Liver (tissue), 8 donors: ENCODE measurements at regions not wholly inside any gene's neighbourhood (a gene's known extent, or its start where the extent isn't known, plus 50 kb on each side); places are given as distances from the start of the nearest gene placed in this dataset.
"Not testable (repeated sequence)": the region's sequence is repeated elsewhere in the genome, so short reads cannot be mapped to it uniquely, and the experiment has no call there.

Experiments
- DNase-seq: peaks from one replicate; pipeline ENCODE4 v3.0.0-alpha.2; 2017; ENCODE audit warnings: low spot score
- H3K27ac ChIP-seq, 2 donors: one replicate each; pipeline ENCODE4 v1.7.0; 2013; ENCODE audit warnings: inconsistent platforms in 2 of 2, low read length in 2 of 2, control low read depth in 1 of 2, low read depth in 1 of 2, mild to moderate bottlenecking in 1 of 2
- H3K27me3 ChIP-seq, 4 donors: one replicate each; pipeline versions ENCODE4 v1.6.1 to v1.7.0; 2013; ENCODE audit warnings: low read length in 3 of 4, inconsistent platforms in 1 of 4, mild to moderate bottlenecking in 1 of 4, moderate library complexity in 1 of 4; ENCODE audit not compliant: control insufficient read depth in 4 of 4, insufficient read depth in 4 of 4
- H3K36me3 ChIP-seq, 4 donors: one replicate each; pipeline versions ENCODE4 v1.6.1 to v1.7.0; 2013; ENCODE audit warnings: low read length in 3 of 4, mild to moderate bottlenecking in 3 of 4, low read depth in 1 of 4, moderate library complexity in 1 of 4; ENCODE audit not compliant: control insufficient read depth in 4 of 4, insufficient read depth in 3 of 4
- H3K4me1 ChIP-seq, 4 donors: one replicate each; pipeline versions ENCODE4 v1.6.1 to v1.7.0; 2013; ENCODE audit warnings: low read length in 3 of 4, mild to moderate bottlenecking in 3 of 4, moderate library complexity in 1 of 4; ENCODE audit not compliant: control insufficient read depth in 4 of 4, insufficient read depth in 4 of 4
- H3K4me3 ChIP-seq, 3 donors: one replicate each; pipeline versions ENCODE4 v1.6.1 to v1.7.0; 2013; ENCODE audit warnings: low read length in 3 of 3, control low read depth in 1 of 3, low read depth in 1 of 3, mild to moderate bottlenecking in 1 of 3
- H3K9ac ChIP-seq, 2 donors: one replicate each; pipeline ENCODE4 v1.7.0; 2013; ENCODE audit warnings: low read length in 2 of 2, mild to moderate bottlenecking in 2 of 2, moderate library complexity in 2 of 2, control low read depth in 1 of 2, low read depth in 1 of 2
- H3K9me3 ChIP-seq, 4 donors: one replicate each; pipeline versions ENCODE4 v1.6.1 to v1.7.0; 2013; ENCODE audit warnings: low read length in 3 of 4; ENCODE audit not compliant: control insufficient read depth in 4 of 4
- EGR1 ChIP-seq, 2 donors: IDR thresholded peaks; 2 replicates each; pipeline ENCODE4 v1.6.1; 2016 to 2018; ENCODE audit warnings: antibody characterized with exemption in 2 of 2, low read depth in 2 of 2
- FOXA1 ChIP-seq: IDR thresholded peaks from 2 replicates; pipeline ENCODE4 v1.6.1; 2016; ENCODE audit warnings: antibody characterized with exemption
- FOXA2 ChIP-seq: IDR thresholded peaks from 2 replicates; pipeline ENCODE4 v1.6.1; 2016; ENCODE audit warnings: antibody characterized with exemption
- GABPA ChIP-seq, 2 donors: IDR thresholded peaks in 1 of 2; conservative IDR thresholded peaks in 1 of 2; 2 replicates each; pipeline ENCODE4 v1.6.1; 2016; ENCODE audit warnings: antibody characterized with exemption in 2 of 2, mild to moderate bottlenecking in 1 of 2, moderate library complexity in 1 of 2
- HNF4A ChIP-seq, 2 donors: conservative IDR thresholded peaks; 2 replicates each; pipeline ENCODE4 v1.6.1; 2016; ENCODE audit warnings: antibody characterized with exemption in 2 of 2, mild to moderate bottlenecking in 2 of 2
- HNF4G ChIP-seq: IDR thresholded peaks from 2 replicates; pipeline ENCODE4 v1.6.1; 2016; ENCODE audit warnings: antibody characterized with exemption
- JUND ChIP-seq, 2 donors: IDR thresholded peaks; 2 replicates each; pipeline ENCODE4 v1.6.1; 2016; ENCODE audit warnings: antibody characterized with exemption in 2 of 2
- NR2F2 ChIP-seq: IDR thresholded peaks from 2 replicates; pipeline ENCODE4 v1.6.1; 2016; ENCODE audit warnings: antibody characterized with exemption
- RXRA ChIP-seq, 2 donors: IDR thresholded peaks; 2 replicates each; pipeline ENCODE4 v1.6.1; 2017 to 2018; ENCODE audit warnings: antibody characterized with exemption in 2 of 2, mild to moderate bottlenecking in 1 of 2
- SP1 ChIP-seq: IDR thresholded peaks from 2 replicates; pipeline ENCODE4 v1.6.1; 2018; ENCODE audit warnings: antibody characterized with exemption, mild to moderate bottlenecking
- YY1 ChIP-seq: IDR thresholded peaks from 2 replicates; pipeline ENCODE4 v1.6.1; 2016; ENCODE audit warnings: antibody characterized with exemption, mild to moderate bottlenecking
- WGBS: extraction: QIAGEN DNeasy Blood & Tissue Kit; methylation state at CpG from one replicate; pipeline ENCODE4 v1.1.7; 2013; 5-methylcytosine and 5-hydroxymethylcytosine counted together
- TF ChIP-seq, protein P1 (sequence below): IDR thresholded peaks from 2 replicates; pipeline ENCODE4 v1.6.1; 2016; ENCODE audit warnings: antibody characterized with exemption
- TF ChIP-seq, protein P2 (sequence below): IDR thresholded peaks from 2 replicates; pipeline ENCODE4 v1.6.1; 2016; ENCODE audit warnings: antibody characterized with exemption
- TF ChIP-seq, protein P3 (sequence below): IDR thresholded peaks from 2 replicates; pipeline ENCODE4 v1.6.1; 2016; ENCODE audit warnings: antibody characterized with exemption
- TF ChIP-seq, protein P4 (sequence below): fragments of 150-350 bp; IDR thresholded peaks from 2 replicates; pipeline ENCODE4 v1.5.1; 2017; ENCODE audit warnings: improper control_type of control experiment, low read depth, low read length; ENCODE audit not compliant: missing input control
- TF ChIP-seq, protein P5 (sequence below): IDR thresholded peaks from 2 replicates; pipeline ENCODE4 v1.6.1; 2016; ENCODE audit warnings: antibody characterized with exemption, mild to moderate bottlenecking
- donor health status: healthy.
- donor health status: healthy.
- donor health status: healthy.
- donor health status: healthy.
- donor health status: healthy.

DNA sequence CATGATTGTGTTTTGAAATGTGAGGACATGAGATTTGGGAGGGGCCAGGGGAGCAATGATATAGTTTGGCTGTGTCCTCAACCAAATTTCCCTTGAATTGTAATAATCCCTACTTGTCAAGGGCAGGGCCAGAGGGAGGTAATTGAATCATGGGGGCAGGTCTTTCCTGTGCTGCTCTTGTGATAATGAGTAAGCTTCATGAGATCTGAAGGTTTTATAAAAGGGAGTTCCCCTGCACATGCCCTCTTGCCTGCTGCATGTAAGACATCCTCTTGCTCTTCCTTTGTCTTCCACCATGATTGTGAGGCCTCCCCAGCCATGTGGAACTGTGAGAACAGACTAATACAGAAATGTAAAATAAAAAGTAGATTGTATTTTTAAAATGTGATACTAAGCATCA is 1294.9 kb downstream of the ADGRL3 start:
- no peak for DNase-seq

DNA sequence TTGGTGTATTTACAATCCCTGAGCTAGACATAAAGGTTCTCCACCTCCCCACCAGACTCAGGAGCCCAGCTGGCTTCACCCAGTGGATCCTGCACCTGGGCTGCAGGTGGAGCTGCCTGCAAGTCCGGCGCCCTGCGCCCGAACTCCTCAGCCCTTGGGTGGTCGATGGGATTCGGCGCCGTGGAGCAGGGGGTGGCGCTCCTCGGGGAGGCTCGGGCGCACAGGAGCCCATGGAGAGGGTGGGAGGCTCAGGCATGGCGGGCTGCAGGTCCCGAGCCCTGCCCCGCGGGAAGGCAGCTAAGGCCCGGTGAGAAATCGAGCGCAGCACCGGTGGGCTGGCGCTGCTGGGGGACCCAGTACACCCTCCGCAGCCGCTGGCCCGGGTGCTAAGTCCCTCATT is 1291.6 kb downstream of the ADGRL3 start:
- 96% methylated on average over 24 of the region's 24 CpGs for WGBS
- not testable (repeated sequence) for DNase-seq, H3K4me3 ChIP-seq, H3K9ac ChIP-seq, H3K27ac ChIP-seq, H3K36me3 ChIP-seq, H3K27me3 ChIP-seq, H3K4me1 ChIP-seq, H3K9me3 ChIP-seq

More for the DNA sequence above, 1294.9 kb downstream of the ADGRL3 start:
- H3K4me1 ChIP-seq, result no peaks in the 10 kb centered on the region
- no peaks in the 10 kb centered on the region for H3K27me3 ChIP-seq
- H3K27ac ChIP-seq, result no peak overlapping the region
- H3K9me3 ChIP-seq, result no peaks in the 10 kb centered on the region
- H3K9ac ChIP-seq, result no peak overlapping the region
- TF ChIP-seq SP1 (no peak), FOXA2 (no peak), HNF4A (conservative IDR thresholded peaks at IDR 0.05) (no peak), JUND (IDR thresholded peaks at IDR 0.05) (no peak), NR2F2 (no peak), HNF4G (no peak)
- TF ChIP-seq, protein P1, sequence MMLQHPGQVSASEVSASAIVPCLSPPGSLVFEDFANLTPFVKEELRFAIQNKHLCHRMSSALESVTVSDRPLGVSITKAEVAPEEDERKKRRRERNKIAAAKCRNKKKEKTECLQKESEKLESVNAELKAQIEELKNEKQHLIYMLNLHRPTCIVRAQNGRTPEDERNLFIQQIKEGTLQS, result no peak
- TF ChIP-seq, protein P2, sequence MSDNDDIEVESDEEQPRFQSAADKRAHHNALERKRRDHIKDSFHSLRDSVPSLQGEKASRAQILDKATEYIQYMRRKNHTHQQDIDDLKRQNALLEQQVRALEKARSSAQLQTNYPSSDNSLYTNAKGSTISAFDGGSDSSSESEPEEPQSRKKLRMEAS, result no peak
- TF ChIP-seq, protein P3, sequence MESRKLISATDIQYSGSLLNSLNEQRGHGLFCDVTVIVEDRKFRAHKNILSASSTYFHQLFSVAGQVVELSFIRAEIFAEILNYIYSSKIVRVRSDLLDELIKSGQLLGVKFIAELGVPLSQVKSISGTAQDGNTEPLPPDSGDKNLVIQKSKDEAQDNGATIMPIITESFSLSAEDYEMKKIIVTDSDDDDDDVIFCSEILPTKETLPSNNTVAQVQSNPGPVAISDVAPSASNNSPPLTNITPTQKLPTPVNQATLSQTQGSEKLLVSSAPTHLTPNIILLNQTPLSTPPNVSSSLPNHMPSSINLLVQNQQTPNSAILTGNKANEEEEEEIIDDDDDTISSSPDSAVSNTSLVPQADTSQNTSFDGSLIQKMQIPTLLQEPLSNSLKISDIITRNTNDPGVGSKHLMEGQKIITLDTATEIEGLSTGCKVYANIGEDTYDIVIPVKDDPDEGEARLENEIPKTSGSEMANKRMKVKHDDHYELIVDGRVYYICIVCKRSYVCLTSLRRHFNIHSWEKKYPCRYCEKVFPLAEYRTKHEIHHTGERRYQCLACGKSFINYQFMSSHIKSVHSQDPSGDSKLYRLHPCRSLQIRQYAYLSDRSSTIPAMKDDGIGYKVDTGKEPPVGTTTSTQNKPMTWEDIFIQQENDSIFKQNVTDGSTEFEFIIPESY, result no peak
- no peak overlapping the region for H3K4me3 ChIP-seq
- H3K36me3 ChIP-seq, result no peaks in the 10 kb centered on the region

DNA sequence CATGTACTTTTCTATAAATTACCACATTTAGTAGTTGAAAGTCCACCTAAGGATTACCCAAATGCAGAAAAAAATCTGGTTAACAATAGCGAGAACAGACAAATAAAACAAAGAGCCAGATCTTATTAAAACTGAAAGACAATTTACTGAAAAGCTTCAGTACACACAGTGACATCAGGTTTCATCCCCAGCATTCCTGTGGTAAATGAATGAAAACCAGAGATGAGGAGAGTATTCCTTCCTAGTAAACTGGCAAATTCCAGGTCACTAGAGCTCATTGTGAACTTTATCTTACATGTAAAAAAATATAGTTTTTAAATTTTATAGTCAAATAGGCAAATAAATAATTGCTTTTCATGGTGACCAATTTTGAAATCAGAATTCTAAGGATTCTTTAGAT is 1290.5 kb downstream of the ADGRL3 start:
- WGBS, result 73% methylated on average over 1 of the region's 1 CpG
- no peaks in the 10 kb centered on the region for H3K27me3 ChIP-seq
- H3K4me3 ChIP-seq, result no peak overlapping the region
- no peaks in the 10 kb centered on the region for H3K4me1 ChIP-seq
- no peaks in the 10 kb centered on the region for H3K9me3 ChIP-seq
- TF ChIP-seq YY1, result no peak
- no peak for TF ChIP-seq EGR1 (IDR thresholded peaks at IDR 0.05; ENCODE audit: low read depth in 2 of 2)
- no peak for TF ChIP-seq GABPA (IDR thresholded peaks at IDR 0.05 in 1 of 2, conservative IDR thresholded peaks at IDR 0.05 in 1 of 2)
- TF ChIP-seq, protein P2, result no peak
- TF ChIP-seq FOXA2, result no peak
- TF ChIP-seq, protein P4, sequence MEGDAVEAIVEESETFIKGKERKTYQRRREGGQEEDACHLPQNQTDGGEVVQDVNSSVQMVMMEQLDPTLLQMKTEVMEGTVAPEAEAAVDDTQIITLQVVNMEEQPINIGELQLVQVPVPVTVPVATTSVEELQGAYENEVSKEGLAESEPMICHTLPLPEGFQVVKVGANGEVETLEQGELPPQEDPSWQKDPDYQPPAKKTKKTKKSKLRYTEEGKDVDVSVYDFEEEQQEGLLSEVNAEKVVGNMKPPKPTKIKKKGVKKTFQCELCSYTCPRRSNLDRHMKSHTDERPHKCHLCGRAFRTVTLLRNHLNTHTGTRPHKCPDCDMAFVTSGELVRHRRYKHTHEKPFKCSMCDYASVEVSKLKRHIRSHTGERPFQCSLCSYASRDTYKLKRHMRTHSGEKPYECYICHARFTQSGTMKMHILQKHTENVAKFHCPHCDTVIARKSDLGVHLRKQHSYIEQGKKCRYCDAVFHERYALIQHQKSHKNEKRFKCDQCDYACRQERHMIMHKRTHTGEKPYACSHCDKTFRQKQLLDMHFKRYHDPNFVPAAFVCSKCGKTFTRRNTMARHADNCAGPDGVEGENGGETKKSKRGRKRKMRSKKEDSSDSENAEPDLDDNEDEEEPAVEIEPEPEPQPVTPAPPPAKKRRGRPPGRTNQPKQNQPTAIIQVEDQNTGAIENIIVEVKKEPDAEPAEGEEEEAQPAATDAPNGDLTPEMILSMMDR, result no peak
- TF ChIP-seq HNF4A (conservative IDR thresholded peaks at IDR 0.05), result no peak
- no peak for TF ChIP-seq HNF4G
- no peak for TF ChIP-seq SP1
- TF ChIP-seq JUND (IDR thresholded peaks at IDR 0.05), result no peak
- TF ChIP-seq, protein P5, sequence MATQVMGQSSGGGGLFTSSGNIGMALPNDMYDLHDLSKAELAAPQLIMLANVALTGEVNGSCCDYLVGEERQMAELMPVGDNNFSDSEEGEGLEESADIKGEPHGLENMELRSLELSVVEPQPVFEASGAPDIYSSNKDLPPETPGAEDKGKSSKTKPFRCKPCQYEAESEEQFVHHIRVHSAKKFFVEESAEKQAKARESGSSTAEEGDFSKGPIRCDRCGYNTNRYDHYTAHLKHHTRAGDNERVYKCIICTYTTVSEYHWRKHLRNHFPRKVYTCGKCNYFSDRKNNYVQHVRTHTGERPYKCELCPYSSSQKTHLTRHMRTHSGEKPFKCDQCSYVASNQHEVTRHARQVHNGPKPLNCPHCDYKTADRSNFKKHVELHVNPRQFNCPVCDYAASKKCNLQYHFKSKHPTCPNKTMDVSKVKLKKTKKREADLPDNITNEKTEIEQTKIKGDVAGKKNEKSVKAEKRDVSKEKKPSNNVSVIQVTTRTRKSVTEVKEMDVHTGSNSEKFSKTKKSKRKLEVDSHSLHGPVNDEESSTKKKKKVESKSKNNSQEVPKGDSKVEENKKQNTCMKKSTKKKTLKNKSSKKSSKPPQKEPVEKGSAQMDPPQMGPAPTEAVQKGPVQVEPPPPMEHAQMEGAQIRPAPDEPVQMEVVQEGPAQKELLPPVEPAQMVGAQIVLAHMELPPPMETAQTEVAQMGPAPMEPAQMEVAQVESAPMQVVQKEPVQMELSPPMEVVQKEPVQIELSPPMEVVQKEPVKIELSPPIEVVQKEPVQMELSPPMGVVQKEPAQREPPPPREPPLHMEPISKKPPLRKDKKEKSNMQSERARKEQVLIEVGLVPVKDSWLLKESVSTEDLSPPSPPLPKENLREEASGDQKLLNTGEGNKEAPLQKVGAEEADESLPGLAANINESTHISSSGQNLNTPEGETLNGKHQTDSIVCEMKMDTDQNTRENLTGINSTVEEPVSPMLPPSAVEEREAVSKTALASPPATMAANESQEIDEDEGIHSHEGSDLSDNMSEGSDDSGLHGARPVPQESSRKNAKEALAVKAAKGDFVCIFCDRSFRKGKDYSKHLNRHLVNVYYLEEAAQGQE, result no peak
- no peak for TF ChIP-seq NR2F2
- TF ChIP-seq RXRA (IDR thresholded peaks at IDR 0.05), result no peak
- TF ChIP-seq, protein P1, result no peak
- TF ChIP-seq FOXA1, result no peak
- H3K36me3 ChIP-seq, result no peaks in the 10 kb centered on the region
- no peak for DNase-seq
- H3K27ac ChIP-seq, result no peak overlapping the region
- H3K9ac ChIP-seq, result no peak overlapping the region
